IPS-NIHi7 (cell line): ENCODE measurements at regions not wholly inside any gene's neighbourhood (a gene's known extent, or its start where the extent isn't known, plus 50 kb on each side); places are given as distances from the start of the nearest gene placed in this dataset.
"Not testable (repeated sequence)": the region's sequence is repeated elsewhere in the genome, so short reads cannot be mapped to it uniquely, and the experiment has no call there.

Source experiments
- DNase-seq: peaks from one replicate; pipeline ENCODE4 v3.0.0; 2012; ENCODE audit warnings: mixed read lengths; ENCODE audit errors: extremely low spot score

- DNase-seq, result no peak
These were observed 122.7 kb downstream of the FAM53A start for GRCh38 chr4:1561286-1561990.

GRCh38 chr4:1559896-1560650 lies 124.0 kb downstream of the FAM53A start:
- no peak for DNase-seq

GRCh38 chr4:1558205-1558604 lies 125.9 kb downstream of the FAM53A start:
- no peak for DNase-seq

- DNase-seq, result no peak
These were observed 126.9 kb downstream of the FAM53A start for GRCh38 chr4:1557221-1557597.

GRCh38 chr4:1556541-1557220 lies 127.4 kb downstream of the FAM53A start:
- DNase-seq, result peak; percentile 38

GRCh38 chr4:1554876-1555265 lies 129.2 kb downstream of the FAM53A start:
- no peak for DNase-seq

GRCh38 chr4:1554246-1554875 lies 129.8 kb downstream of the FAM53A start:
- no peak for DNase-seq

- no peak for DNase-seq
These were observed 130.7 kb downstream of the FAM53A start for GRCh38 chr4:1553365-1553764.

GRCh38 chr4:1552451-1552850 lies 131.7 kb downstream of the FAM53A start:
- DNase-seq, result no peak

GRCh38 chr4:1551211-1551610 lies 132.9 kb downstream of the FAM53A start:
- DNase-seq, result no peak

- DNase-seq, result no peak
These were observed 133.7 kb downstream of the FAM53A start for GRCh38 chr4:1550122-1551070.

- DNase-seq, result no peak
These were observed 134.5 kb downstream of the FAM53A start for GRCh38 chr4:1549638-1550035.

- peak; percentile 83 for DNase-seq
These were observed 135.1 kb downstream of the FAM53A start for GRCh38 chr4:1548827-1549637.

GRCh38 chr4:1547856-1548826 lies 136.0 kb downstream of the FAM53A start:
- DNase-seq, result no peak

- no peak for DNase-seq
These were observed 136.8 kb downstream of the FAM53A start for GRCh38 chr4:1547131-1547855.

GRCh38 chr4:1544861-1545281 lies 138.6 kb upstream of the NKX1-1 start:
- no peak for DNase-seq

- DNase-seq, result not testable (repeated sequence)
These were observed 138.2 kb upstream of the NKX1-1 start for GRCh38 chr4:1544435-1544834.

GRCh38 chr4:1543976-1544375 lies 137.7 kb upstream of the NKX1-1 start:
- DNase-seq, result no peak
